Liver (tissue), 8 donors: ENCODE measurements at regions not wholly inside any gene's neighbourhood (a gene's known extent, or its start where the extent isn't known, plus 50 kb on each side); places are given as distances from the start of the nearest gene placed in this dataset.

Experiments
- DNase-seq: peaks from one replicate; pipeline ENCODE4 v3.0.0-alpha.2; 2017; ENCODE audit warnings: low spot score
- H3K27ac ChIP-seq, 2 donors: one replicate each; pipeline ENCODE4 v1.7.0; 2013; ENCODE audit warnings: inconsistent platforms in 2 of 2, low read length in 2 of 2, control low read depth in 1 of 2, low read depth in 1 of 2, mild to moderate bottlenecking in 1 of 2
- H3K27me3 ChIP-seq, 4 donors: one replicate each; pipeline versions ENCODE4 v1.6.1 to v1.7.0; 2013; ENCODE audit warnings: low read length in 3 of 4, inconsistent platforms in 1 of 4, mild to moderate bottlenecking in 1 of 4, moderate library complexity in 1 of 4; ENCODE audit not compliant: control insufficient read depth in 4 of 4, insufficient read depth in 4 of 4
- H3K36me3 ChIP-seq, 4 donors: one replicate each; pipeline versions ENCODE4 v1.6.1 to v1.7.0; 2013; ENCODE audit warnings: low read length in 3 of 4, mild to moderate bottlenecking in 3 of 4, low read depth in 1 of 4, moderate library complexity in 1 of 4; ENCODE audit not compliant: control insufficient read depth in 4 of 4, insufficient read depth in 3 of 4
- H3K4me1 ChIP-seq, 4 donors: one replicate each; pipeline versions ENCODE4 v1.6.1 to v1.7.0; 2013; ENCODE audit warnings: low read length in 3 of 4, mild to moderate bottlenecking in 3 of 4, moderate library complexity in 1 of 4; ENCODE audit not compliant: control insufficient read depth in 4 of 4, insufficient read depth in 4 of 4
- H3K4me3 ChIP-seq, 3 donors: one replicate each; pipeline versions ENCODE4 v1.6.1 to v1.7.0; 2013; ENCODE audit warnings: low read length in 3 of 3, control low read depth in 1 of 3, low read depth in 1 of 3, mild to moderate bottlenecking in 1 of 3
- H3K9ac ChIP-seq, 2 donors: one replicate each; pipeline ENCODE4 v1.7.0; 2013; ENCODE audit warnings: low read length in 2 of 2, mild to moderate bottlenecking in 2 of 2, moderate library complexity in 2 of 2, control low read depth in 1 of 2, low read depth in 1 of 2
- H3K9me3 ChIP-seq, 4 donors: one replicate each; pipeline versions ENCODE4 v1.6.1 to v1.7.0; 2013; ENCODE audit warnings: low read length in 3 of 4; ENCODE audit not compliant: control insufficient read depth in 4 of 4
- FOXA1 ChIP-seq: IDR thresholded peaks from 2 replicates; pipeline ENCODE4 v1.6.1; 2016; ENCODE audit warnings: antibody characterized with exemption
- FOXA2 ChIP-seq: IDR thresholded peaks from 2 replicates; pipeline ENCODE4 v1.6.1; 2016; ENCODE audit warnings: antibody characterized with exemption
- GABPA ChIP-seq, 2 donors: IDR thresholded peaks in 1 of 2; conservative IDR thresholded peaks in 1 of 2; 2 replicates each; pipeline ENCODE4 v1.6.1; 2016; ENCODE audit warnings: antibody characterized with exemption in 2 of 2, mild to moderate bottlenecking in 1 of 2, moderate library complexity in 1 of 2
- HNF4G ChIP-seq: IDR thresholded peaks from 2 replicates; pipeline ENCODE4 v1.6.1; 2016; ENCODE audit warnings: antibody characterized with exemption
- JUND ChIP-seq, 2 donors: IDR thresholded peaks; 2 replicates each; pipeline ENCODE4 v1.6.1; 2016; ENCODE audit warnings: antibody characterized with exemption in 2 of 2
- NR2F2 ChIP-seq: IDR thresholded peaks from 2 replicates; pipeline ENCODE4 v1.6.1; 2016; ENCODE audit warnings: antibody characterized with exemption
- RAD21 ChIP-seq, 2 donors: IDR thresholded peaks; 2 replicates each; pipeline ENCODE4 v1.6.1; 2016; ENCODE audit warnings: antibody characterized with exemption in 2 of 2, mild to moderate bottlenecking in 2 of 2
- RXRA ChIP-seq, 2 donors: IDR thresholded peaks; 2 replicates each; pipeline ENCODE4 v1.6.1; 2017 to 2018; ENCODE audit warnings: antibody characterized with exemption in 2 of 2, mild to moderate bottlenecking in 1 of 2
- SP1 ChIP-seq: IDR thresholded peaks from 2 replicates; pipeline ENCODE4 v1.6.1; 2018; ENCODE audit warnings: antibody characterized with exemption, mild to moderate bottlenecking
- TAF1 ChIP-seq: conservative IDR thresholded peaks from 2 replicates; pipeline ENCODE4 v1.6.1; 2016; ENCODE audit warnings: antibody characterized with exemption, mild to moderate bottlenecking
- YY1 ChIP-seq: IDR thresholded peaks from 2 replicates; pipeline ENCODE4 v1.6.1; 2016; ENCODE audit warnings: antibody characterized with exemption, mild to moderate bottlenecking
- WGBS: extraction: QIAGEN DNeasy Blood & Tissue Kit; methylation state at CpG from one replicate; pipeline ENCODE4 v1.1.7; 2013; 5-methylcytosine and 5-hydroxymethylcytosine counted together
- TF ChIP-seq, protein P1 (sequence below): fragments of 150-350 bp; IDR thresholded peaks from 2 replicates; pipeline ENCODE4 v1.5.1; 2017; ENCODE audit warnings: improper control_type of control experiment, low read depth, low read length; ENCODE audit not compliant: missing input control
- TF ChIP-seq, protein P2 (sequence below): IDR thresholded peaks from 2 replicates; pipeline ENCODE4 v1.6.1; 2016; ENCODE audit warnings: antibody characterized with exemption, mild to moderate bottlenecking
- TF ChIP-seq, protein P3 (sequence below): IDR thresholded peaks from 2 replicates; pipeline ENCODE4 v1.6.1; 2016; ENCODE audit warnings: antibody characterized with exemption
- TF ChIP-seq, protein P4 (sequence below): IDR thresholded peaks from 2 replicates; pipeline ENCODE4 v1.6.1; 2016; ENCODE audit warnings: antibody characterized with exemption
- TF ChIP-seq, protein P5 (sequence below): IDR thresholded peaks from 2 replicates; pipeline ENCODE4 v1.6.1; 2016; ENCODE audit warnings: antibody characterized with exemption
- donor health status: healthy.
- donor health status: healthy.
- donor health status: healthy.
- donor health status: healthy.
- donor health status: healthy.

DNA sequence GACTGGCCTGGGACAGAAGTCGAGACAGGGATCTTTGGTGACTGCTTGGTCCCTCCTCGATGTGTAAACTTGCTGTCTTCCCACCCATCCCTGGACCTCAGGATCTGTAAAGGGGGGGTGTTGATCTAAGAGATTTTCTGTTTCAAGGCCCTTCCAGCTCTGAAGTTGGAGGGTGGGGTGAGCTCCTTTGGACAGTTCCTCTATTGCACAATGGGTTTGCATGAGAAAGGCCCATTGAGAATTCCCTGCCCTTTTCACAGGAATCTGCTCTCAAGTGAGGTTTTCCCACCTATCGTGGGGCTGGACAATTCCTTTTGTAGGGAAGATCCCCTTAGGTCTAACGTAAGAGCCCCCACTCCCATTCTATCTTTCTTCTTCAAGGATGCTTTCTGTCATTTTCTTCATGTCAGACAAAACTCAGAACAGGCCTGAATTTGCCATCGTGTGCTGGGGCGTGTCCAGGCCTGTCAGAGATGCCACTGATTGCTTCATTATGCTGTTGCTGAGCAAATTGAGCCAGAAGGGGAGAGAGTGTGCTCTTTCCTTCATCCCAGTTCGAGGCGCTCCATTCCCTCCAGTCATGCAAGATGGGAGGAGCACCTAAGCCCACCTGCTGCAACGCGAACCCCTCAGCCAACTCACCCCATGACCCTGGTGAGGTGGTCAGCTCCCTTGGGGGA is 149.9 kb upstream of the IGSF21 start:
- H3K27me3 ChIP-seq = no peaks in the 10 kb centered on the region
- WGBS = 56% methylated on average over 10 of the region's 10 CpGs

DNA sequence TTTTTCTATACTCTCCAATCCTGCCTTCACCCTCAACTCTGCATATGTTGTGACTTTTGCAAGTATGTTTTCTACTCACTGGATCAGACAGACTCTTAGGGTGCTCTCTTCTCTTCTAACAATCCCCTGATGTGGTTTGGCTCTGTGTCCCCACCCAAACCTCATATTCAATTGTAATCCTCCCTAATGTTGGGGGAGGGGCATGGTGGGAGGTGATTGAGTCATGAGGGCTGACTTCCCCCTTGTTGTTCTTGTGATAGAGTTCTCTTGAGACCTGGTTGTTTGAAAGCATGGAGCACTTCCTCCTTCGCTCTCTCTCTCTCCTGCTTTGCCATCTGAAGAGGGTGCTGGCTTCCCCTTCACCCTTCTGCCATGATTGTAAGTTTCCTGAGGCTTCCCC is 148.9 kb upstream of the IGSF21 start:
- no peak overlapping the region for H3K27ac ChIP-seq
- 47% methylated on average over 1 of the region's 1 CpG for WGBS
- DNase-seq = no peak
- no peaks in the 10 kb centered on the region for H3K4me1 ChIP-seq
- no peak for TF ChIP-seq TAF1
- TF ChIP-seq FOXA2 = no peak
- H3K36me3 ChIP-seq = no peaks in the 10 kb centered on the region
- no peak overlapping the region for H3K4me3 ChIP-seq
- no peaks in the 10 kb centered on the region for H3K9me3 ChIP-seq
- no peaks in the 10 kb centered on the region for H3K27me3 ChIP-seq
- H3K9ac ChIP-seq = no peak overlapping the region

More for the DNA sequence above, 149.9 kb upstream of the IGSF21 start:
- Histone ChIP-seq H3K4me1 (no peaks in the 10 kb centered on the region), H3K4me3 (no peak overlapping the region), H3K9me3 (no peaks in the 10 kb centered on the region), H3K9ac (no peak overlapping the region), H3K27ac (no peak overlapping the region), H3K36me3 (no peaks in the 10 kb centered on the region)
- no peak for DNase-seq
- TF ChIP-seq HNF4G (no peak), TAF1 (no peak), SP1 (no peak), RAD21 (IDR thresholded peaks at IDR 0.05) (no peak), RXRA (IDR thresholded peaks at IDR 0.05) (no peak), GABPA (IDR thresholded peaks at IDR 0.05 in 1 of 2, conservative IDR thresholded peaks at IDR 0.05 in 1 of 2) (no peak), FOXA1 (no peak), NR2F2 (no peak)
- TF ChIP-seq, protein P1, sequence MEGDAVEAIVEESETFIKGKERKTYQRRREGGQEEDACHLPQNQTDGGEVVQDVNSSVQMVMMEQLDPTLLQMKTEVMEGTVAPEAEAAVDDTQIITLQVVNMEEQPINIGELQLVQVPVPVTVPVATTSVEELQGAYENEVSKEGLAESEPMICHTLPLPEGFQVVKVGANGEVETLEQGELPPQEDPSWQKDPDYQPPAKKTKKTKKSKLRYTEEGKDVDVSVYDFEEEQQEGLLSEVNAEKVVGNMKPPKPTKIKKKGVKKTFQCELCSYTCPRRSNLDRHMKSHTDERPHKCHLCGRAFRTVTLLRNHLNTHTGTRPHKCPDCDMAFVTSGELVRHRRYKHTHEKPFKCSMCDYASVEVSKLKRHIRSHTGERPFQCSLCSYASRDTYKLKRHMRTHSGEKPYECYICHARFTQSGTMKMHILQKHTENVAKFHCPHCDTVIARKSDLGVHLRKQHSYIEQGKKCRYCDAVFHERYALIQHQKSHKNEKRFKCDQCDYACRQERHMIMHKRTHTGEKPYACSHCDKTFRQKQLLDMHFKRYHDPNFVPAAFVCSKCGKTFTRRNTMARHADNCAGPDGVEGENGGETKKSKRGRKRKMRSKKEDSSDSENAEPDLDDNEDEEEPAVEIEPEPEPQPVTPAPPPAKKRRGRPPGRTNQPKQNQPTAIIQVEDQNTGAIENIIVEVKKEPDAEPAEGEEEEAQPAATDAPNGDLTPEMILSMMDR = no peak
- TF ChIP-seq, protein P2, sequence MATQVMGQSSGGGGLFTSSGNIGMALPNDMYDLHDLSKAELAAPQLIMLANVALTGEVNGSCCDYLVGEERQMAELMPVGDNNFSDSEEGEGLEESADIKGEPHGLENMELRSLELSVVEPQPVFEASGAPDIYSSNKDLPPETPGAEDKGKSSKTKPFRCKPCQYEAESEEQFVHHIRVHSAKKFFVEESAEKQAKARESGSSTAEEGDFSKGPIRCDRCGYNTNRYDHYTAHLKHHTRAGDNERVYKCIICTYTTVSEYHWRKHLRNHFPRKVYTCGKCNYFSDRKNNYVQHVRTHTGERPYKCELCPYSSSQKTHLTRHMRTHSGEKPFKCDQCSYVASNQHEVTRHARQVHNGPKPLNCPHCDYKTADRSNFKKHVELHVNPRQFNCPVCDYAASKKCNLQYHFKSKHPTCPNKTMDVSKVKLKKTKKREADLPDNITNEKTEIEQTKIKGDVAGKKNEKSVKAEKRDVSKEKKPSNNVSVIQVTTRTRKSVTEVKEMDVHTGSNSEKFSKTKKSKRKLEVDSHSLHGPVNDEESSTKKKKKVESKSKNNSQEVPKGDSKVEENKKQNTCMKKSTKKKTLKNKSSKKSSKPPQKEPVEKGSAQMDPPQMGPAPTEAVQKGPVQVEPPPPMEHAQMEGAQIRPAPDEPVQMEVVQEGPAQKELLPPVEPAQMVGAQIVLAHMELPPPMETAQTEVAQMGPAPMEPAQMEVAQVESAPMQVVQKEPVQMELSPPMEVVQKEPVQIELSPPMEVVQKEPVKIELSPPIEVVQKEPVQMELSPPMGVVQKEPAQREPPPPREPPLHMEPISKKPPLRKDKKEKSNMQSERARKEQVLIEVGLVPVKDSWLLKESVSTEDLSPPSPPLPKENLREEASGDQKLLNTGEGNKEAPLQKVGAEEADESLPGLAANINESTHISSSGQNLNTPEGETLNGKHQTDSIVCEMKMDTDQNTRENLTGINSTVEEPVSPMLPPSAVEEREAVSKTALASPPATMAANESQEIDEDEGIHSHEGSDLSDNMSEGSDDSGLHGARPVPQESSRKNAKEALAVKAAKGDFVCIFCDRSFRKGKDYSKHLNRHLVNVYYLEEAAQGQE = no peak
- TF ChIP-seq, protein P3, sequence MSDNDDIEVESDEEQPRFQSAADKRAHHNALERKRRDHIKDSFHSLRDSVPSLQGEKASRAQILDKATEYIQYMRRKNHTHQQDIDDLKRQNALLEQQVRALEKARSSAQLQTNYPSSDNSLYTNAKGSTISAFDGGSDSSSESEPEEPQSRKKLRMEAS = no peak

DNA sequence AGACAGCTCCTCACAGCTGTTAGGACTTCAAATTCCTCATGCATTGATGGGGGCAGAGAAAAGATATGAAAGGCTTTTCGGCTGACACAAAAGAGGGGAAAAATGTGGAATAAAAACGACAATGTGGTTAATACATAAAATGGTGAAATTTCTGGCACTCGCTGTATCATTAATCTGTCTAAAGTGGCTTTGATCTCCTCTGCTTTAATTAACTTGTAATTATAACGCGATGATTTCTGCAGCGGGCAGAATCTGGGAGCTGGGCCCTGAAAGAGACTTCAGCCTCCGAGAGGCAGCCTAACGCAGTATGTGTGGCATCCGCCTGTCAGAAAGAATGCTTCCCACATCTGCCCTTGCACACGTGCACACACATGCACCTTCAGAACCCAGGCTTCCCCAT is 144.1 kb upstream of the IGSF21 start:
- no peak for DNase-seq
- Histone ChIP-seq H3K27ac (no peak overlapping the region), H3K27me3 (peaks cover 0 to 2% (median 0%) of the 10 kb centered on the region in 4 donors), H3K36me3 (no peaks in the 10 kb centered on the region), H3K9me3 (no peaks in the 10 kb centered on the region), H3K4me3 (no peak overlapping the region), H3K9ac (no peak overlapping the region), H3K4me1 (no peaks in the 10 kb centered on the region)
- 75% methylated on average over 10 of the region's 10 CpGs for WGBS
- TF ChIP-seq RAD21 (IDR thresholded peaks at IDR 0.05) (no peak), YY1 (no peak), JUND (IDR thresholded peaks at IDR 0.05) (no peak)
- TF ChIP-seq, protein P2 = no peak
- TF ChIP-seq, protein P4, sequence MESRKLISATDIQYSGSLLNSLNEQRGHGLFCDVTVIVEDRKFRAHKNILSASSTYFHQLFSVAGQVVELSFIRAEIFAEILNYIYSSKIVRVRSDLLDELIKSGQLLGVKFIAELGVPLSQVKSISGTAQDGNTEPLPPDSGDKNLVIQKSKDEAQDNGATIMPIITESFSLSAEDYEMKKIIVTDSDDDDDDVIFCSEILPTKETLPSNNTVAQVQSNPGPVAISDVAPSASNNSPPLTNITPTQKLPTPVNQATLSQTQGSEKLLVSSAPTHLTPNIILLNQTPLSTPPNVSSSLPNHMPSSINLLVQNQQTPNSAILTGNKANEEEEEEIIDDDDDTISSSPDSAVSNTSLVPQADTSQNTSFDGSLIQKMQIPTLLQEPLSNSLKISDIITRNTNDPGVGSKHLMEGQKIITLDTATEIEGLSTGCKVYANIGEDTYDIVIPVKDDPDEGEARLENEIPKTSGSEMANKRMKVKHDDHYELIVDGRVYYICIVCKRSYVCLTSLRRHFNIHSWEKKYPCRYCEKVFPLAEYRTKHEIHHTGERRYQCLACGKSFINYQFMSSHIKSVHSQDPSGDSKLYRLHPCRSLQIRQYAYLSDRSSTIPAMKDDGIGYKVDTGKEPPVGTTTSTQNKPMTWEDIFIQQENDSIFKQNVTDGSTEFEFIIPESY = no peak
- TF ChIP-seq, protein P5, sequence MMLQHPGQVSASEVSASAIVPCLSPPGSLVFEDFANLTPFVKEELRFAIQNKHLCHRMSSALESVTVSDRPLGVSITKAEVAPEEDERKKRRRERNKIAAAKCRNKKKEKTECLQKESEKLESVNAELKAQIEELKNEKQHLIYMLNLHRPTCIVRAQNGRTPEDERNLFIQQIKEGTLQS = no peak
